ENCODE measurements at regions not wholly inside any gene's neighbourhood (a gene's known extent, or its start where the extent isn't known, plus 50 kb on each side); places are given as distances from the start of the nearest gene placed in this dataset.
A peak's percentile ranks its signal among the peaks of the same experiment; 100 is the strongest.
"Not testable (repeated sequence)": the region's sequence is repeated elsewhere in the genome, so short reads cannot be mapped to it uniquely, and the experiment has no call there.

GRCh38 chr5:177664737-177665136, 64.8 kb downstream of the B4GALT7 start:
- not testable (repeated sequence) for DNase-seq (ENCODE audit: low spot score)

- DNase-seq (ENCODE audit: low spot score): not testable (repeated sequence)
These were observed 65.2 kb downstream of the B4GALT7 start for GRCh38 chr5:177665172-177665571.

- DNase-seq (ENCODE audit: low spot score): not testable (repeated sequence)
These were observed 66.0 kb downstream of the B4GALT7 start for GRCh38 chr5:177665960-177666359.

GRCh38 chr5:177671035-177671754, 71.3 kb downstream of the B4GALT7 start:
- not testable (repeated sequence) for DNase-seq (ENCODE audit: low spot score)

- peak; percentile 66 for DNase-seq (ENCODE audit: low spot score)
These were observed 72.1 kb downstream of the B4GALT7 start for GRCh38 chr5:177671755-177672690.

All from GM03348 (cell line).